Activated CD4-positive, CD25-positive, alpha-beta regulatory T cell treated with anti-CD3 and anti-CD28 coated beads, Interleukin-2, amount 50 U/mL, for 24 hours (primary cell): ENCODE measurements at regions not wholly inside any gene's neighbourhood (a gene's known extent, or its start where the extent isn't known, plus 50 kb on each side); places are given as distances from the start of the nearest gene placed in this dataset.

Experiments
- ATAC-seq, 2 donors: fragments of 150-1000 bp; cut with Tn5 transposase; one replicate each; pipeline ENCODE4 v1.10.0; 2021; ENCODE audit warnings: mild to moderate bottlenecking in 1 of 2, moderate library complexity in 1 of 2

GRCh38 chr12:67911275-67911600 lies 78.0 kb upstream of the IFNG-AS1 start:
- ATAC-seq, result no peak

- no peak for ATAC-seq
Observed at GRCh38 chr12:67911789-67912188, 77.5 kb upstream of the IFNG-AS1 start.

GRCh38 chr12:67915335-67915851 lies 73.9 kb upstream of the IFNG-AS1 start:
- ATAC-seq, result no peak

GRCh38 chr12:67916266-67916970 lies 72.8 kb upstream of the IFNG-AS1 start:
- no peak for ATAC-seq

- ATAC-seq, result no peak
Observed at GRCh38 chr12:67917811-67918210, 71.4 kb upstream of the IFNG-AS1 start.

GRCh38 chr12:67918441-67918840 lies 70.8 kb upstream of the IFNG-AS1 start:
- no peak for ATAC-seq

- no peak for ATAC-seq
Observed at GRCh38 chr12:67919406-67919805, 69.8 kb upstream of the IFNG-AS1 start.

GRCh38 chr12:67920413-67920812 lies 68.8 kb upstream of the IFNG-AS1 start:
- no peak for ATAC-seq

GRCh38 chr12:67921286-67921685 lies 68.0 kb upstream of the IFNG-AS1 start:
- ATAC-seq, result no peak

GRCh38 chr12:67922245-67922644 lies 67.0 kb upstream of the IFNG-AS1 start:
- ATAC-seq, result no peak

- no peak for ATAC-seq
Observed at GRCh38 chr12:67925077-67925476, 64.2 kb upstream of the IFNG-AS1 start.

GRCh38 chr12:67925552-67925951 lies 63.7 kb upstream of the IFNG-AS1 start:
- ATAC-seq, result no peak

GRCh38 chr12:67926063-67926462 lies 63.2 kb upstream of the IFNG-AS1 start:
- no peak for ATAC-seq

- no peak for ATAC-seq
Observed at GRCh38 chr12:67927324-67927723, 61.9 kb upstream of the IFNG-AS1 start.

- no peak for ATAC-seq
Observed at GRCh38 chr12:67927815-67928214, 61.4 kb upstream of the IFNG-AS1 start.

- ATAC-seq, result no peak
Observed at GRCh38 chr12:67928621-67929383, 60.4 kb upstream of the IFNG-AS1 start.

GRCh38 chr12:67929384-67929772 lies 59.9 kb upstream of the IFNG-AS1 start:
- no peak for ATAC-seq

GRCh38 chr12:67937822-67938221 lies 51.4 kb upstream of the IFNG-AS1 start:
- no peak for ATAC-seq
